GM21515 (cell line): ENCODE measurements at regions not wholly inside any gene's neighbourhood (a gene's known extent, or its start where the extent isn't known, plus 50 kb on each side); places are given as distances from the start of the nearest gene placed in this dataset.

Source experiments
- ATAC-seq: cut with Tn5 transposase; IDR thresholded peaks from one replicate; pipeline ENCODE4 v1.9.1; 2021; ENCODE audit not compliant: unreplicated experiment

- no peak for ATAC-seq
Observed at GRCh38 chr16:86632206-86632605, 53.9 kb downstream of the FOXL1 start.

- ATAC-seq: no peak
Observed at GRCh38 chr16:86632944-86633343, 54.6 kb downstream of the FOXL1 start.

- no peak for ATAC-seq
Observed at GRCh38 chr16:86634292-86634691, 55.9 kb downstream of the FOXL1 start.

DNA sequence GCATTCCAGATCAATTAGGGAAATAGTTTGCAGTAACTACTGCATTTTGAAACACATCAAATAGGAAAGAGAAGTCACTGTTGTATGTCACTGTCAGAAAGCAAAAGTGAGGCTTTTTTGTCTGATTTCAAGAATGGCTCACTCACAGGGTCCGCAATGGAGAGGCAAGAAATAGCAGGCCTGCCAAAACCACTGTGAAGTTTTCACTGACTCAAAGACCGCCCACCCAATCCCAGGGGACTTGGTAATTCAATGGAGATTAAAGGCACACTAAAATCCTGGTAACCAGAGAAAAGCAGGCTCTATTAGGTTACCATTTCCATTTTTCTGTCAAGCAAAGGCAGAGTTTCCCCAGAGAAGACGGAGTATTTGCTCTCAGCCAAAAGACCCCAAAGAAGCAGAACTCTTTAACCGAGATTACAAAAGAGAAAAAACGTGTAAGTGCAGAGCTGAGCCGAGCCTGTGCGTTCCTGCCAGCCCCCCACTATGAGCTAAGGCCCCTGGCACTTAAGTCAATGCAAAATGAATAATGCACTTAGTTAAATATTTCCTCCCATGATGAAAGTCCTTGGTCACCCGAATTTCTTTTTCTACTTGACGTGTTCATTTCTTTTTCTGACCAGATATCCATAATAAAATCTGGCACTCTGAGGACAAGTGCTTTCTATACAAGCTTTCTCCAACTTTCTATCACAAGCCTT, 57.0 kb downstream of the FOXL1 start:
- ATAC-seq: no peak

DNA sequence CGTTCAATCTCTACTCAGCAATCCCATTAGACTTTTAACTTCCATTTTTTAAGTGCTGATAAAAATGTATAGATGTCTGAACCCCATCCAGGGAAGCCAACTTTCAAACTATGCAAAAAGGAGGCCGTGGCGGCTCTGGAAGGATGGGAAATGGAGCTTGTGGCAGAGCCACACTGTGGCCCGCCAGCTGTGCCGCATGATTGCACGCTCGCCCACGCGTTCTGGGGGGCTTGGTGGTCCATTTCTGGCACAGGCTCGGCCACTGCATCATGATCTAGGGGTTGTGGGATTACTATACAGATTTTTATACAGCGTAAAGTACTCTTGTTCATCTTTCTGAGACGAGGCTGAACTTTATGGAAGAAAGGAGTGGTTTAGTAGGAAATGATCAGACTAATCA, 57.6 kb downstream of the FOXL1 start:
- ATAC-seq: no peak

DNA sequence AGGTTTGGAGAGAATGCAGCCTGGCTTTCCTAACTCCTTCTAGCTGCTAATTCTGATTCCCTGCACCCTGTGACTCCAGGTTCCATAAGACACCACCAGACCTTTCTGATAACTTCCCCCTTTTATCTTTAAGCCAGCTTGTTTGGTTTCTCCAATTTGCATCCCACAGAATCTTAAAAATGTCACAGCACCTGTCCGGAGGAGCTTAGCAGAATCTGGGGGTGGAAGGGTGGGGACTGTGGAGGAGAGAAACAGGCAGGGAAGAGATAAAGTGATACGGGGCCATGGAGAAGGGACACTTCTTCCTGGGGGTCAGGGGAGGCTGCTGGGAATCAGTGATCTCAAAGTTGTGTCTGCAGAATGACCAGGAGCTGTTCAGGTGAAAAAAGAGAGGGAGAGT, 59.4 kb downstream of the FOXL1 start:
- no peak for ATAC-seq

- no peak for ATAC-seq
Observed at GRCh38 chr16:86638642-86639041, 60.3 kb downstream of the FOXL1 start.

DNA sequence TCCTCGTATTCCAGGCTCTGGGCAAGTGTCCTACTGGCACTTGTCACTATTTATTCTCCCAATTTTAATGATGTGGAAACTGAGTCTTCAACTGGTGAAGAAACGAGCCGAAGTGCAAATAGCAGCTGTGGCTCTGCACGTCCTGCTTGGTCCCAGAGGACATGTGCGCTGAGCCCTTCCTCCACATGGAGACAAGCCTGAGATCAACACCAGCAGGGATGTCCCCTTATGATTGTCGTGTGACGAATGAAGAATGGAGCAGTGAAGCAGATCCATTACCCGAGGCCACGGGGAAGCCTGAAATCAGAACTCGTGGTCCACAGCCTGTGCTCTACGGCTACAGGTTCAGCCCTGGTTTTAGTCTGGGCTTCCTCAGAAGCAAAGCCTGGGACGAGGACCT, 61.0 kb downstream of the FOXL1 start:
- ATAC-seq: no peak

DNA sequence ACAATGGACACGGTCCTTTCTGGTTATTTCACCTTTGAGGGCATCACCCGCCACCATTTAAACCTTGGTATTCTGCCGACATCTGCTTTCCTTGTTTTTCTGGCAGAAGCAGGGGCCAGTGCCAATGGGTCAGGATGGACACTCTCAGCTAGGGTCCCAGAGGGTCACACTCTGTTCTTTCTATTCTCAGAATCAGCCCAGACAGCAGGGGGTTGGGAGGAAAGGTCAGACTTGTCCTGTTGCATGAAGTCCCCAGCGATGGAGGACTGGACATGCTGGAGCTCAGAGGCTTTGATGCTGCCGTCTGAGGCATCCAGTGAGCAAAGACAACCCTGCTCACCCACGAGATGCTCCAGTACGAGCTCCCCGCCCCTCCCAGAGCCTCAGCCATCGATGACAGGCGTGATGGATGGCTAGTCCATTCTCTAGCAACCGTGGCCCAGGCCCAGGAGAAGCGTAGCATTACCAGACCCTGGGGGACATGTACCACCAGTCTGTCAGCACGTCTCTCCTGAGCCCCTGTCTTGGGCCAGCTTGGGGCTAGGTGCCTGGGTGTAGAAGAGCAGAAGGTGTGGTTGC, 62.0 kb downstream of the FOXL1 start:
- no peak for ATAC-seq

- no peak for ATAC-seq
Observed at GRCh38 chr16:86642087-86642486, 63.7 kb downstream of the FOXL1 start.

DNA sequence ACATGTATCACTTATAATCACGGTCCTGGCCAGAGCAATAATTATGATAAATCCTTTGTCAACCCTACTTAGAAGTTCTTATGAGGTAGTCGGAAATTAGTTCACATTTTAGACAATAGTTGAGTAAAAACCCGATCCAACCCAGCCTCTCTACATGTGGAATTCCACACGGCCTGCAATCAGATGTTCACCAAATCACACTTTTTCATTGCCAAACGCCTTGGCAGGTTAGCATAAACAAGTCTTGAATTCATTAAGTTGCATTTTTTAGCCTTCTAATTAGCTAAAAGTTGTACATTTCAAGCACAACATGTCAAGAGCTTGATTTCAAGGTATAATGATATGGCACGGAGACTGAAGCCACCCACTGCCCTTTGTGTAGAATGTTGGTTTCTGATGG, 65.3 kb downstream of the FOXL1 start:
- no peak for ATAC-seq

DNA sequence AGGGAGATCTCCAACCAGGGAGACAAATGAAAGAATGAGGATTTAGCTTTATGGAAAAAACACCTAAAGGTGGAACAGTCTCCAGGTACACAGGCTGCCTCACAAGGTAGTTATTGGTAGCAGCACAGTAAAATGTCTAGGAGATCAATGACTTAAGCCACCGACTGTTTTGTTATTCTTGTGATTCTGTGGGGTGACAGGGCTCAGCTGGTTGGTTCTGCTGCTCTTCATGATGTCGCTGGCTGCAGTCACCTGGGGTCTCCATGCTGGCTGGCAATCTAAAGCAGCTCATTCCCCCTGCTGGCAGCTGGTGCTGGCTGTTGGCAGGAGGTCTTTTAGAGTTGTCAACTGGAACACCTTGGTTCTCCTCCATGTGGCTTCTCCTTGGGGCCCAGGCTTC, 69.2 kb downstream of the FOXL1 start:
- no peak for ATAC-seq

DNA sequence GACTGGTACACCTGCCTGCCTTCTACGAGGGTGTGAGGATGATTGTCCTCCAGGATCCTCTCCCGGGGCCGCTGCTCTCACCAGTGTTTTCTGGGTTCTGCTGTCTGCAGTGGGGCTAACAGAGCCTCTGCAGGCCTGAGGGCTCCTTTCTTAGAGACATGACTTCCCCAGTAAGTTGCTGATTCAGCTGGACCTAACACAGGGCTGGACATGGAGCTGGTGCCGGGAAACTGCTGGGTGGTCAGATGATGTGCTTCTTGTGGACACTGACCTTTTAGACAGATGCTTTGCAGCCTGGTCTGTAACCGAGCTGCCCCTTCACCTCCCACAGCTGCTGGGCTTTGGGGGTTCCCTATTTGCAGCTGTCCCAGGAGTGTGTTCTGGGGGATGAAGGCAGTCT, 71.5 kb downstream of the FOXL1 start:
- no peak for ATAC-seq

DNA sequence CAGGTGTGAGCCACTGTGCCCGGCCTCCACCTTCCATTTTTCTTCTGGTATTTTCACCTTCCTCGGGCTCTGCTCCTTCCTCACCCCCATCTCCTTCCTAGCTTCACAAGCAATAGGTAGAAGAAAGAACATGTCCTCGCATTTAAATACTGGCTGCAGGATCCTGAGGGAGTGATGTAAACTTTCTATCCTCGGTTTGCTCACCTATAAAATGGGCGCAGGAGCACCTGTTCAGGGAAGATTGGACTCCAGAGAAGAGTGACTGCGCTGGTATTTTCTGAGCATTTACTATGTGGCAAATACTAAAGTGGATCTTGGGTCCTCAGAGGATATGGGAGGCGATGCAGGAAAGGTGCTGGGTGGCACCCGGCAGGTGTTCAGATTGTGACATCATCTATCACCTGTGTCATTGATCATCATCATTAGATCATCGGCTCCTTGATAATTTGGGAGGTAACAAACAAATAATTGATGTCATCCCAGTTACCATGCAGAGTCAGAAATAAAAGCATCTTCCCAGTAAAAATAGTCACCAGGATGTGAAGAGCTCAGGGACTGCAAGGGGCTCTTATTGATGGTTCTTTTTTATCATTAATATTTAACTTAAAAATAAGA, 72.8 kb downstream of the FOXL1 start:
- ATAC-seq: no peak

DNA sequence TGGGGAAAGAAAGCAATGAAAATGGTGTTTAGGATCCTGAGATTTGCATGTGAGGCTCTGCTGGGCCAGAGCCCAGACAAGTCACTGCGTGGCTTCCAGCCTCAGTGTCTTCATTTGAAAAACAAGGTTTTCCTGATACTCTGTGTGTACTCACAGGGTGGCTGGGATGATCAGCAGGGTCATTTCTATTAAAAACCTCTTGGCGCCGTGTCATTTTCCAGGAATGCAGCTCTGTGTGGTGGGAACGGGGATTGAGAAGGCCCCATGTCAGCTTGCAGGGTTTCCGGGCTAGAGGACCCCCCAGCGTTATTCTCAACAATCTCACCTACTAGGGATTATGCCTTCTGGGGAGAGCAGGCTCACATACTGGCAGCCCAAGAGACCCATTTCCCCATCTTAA, 73.5 kb downstream of the FOXL1 start:
- no peak for ATAC-seq

DNA sequence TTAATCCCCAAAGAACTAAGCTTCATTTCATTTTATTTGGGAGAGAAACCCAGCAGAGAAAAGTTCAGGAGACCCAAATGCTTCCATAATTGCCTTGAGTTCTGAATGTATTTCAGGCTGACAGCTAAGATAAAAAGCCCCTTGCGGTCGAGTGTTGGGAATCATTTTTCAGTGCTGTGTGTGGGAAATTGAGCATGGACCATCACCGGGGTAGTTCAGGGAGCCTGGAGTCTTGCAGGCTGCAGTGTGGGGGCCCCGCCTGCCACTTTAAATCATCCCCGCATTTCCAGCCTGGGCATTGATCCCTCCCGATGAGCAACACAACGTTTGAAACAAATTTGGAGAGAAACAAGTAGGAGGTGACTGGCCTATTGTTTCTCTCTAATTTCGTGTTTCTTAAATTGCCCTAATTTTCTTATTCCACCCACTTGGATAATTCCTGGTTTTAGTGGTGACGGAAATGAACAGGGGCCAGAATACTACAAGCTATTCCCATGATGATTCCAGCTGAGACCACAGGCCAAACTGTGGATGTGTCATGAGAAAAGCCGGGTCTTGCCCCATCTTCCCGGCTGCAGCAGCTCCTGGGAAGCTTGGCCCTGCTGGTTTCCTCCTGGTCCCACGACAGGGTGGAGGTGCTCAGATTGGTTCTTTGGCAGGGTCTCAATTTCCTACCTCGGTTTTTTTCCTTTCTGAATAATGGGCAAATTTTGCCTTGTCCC, 75.1 kb downstream of the FOXL1 start:
- ATAC-seq: no peak

DNA sequence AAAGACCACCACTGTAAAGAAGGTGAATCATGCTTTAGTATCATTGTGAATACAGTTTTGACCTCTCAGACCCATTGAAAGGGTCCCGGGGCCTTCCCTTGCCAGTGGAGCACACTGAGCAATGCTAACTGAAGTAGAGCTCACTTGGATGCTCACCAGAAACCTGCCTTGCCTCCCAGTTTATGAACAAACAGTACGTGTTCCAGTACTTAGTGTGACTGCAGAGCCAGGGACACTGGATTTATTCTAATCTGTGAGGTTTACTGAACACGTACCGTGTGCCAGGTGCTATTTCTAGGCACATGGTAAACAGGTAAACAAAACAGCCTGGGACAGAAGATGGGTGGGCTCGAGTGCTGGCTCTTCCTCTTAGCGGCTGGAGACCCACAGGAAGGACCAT, 79.6 kb downstream of the FOXL1 start:
- no peak for ATAC-seq

DNA sequence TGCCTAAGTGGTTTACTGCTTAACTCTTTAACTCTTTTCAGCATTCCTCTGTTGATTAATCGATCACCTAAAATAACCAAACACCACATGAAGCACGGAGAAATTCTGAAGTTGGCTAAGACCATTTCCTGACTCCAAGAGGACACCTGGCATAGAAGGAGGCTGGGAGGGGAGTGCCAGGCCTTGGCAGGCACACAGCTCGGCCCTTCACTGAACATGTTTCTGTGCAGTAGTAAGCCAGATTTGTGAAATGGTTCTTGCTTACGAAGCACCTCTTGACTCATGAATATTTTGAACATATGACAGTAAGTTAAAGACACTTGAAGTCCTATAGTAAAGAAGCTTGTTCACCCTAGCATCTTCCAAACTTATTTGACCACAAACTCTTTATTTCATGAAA, 82.3 kb downstream of the FOXL1 start:
- ATAC-seq: no peak

GRCh38 chr16:86661706-86662105, 83.4 kb downstream of the FOXL1 start:
- ATAC-seq: no peak

DNA sequence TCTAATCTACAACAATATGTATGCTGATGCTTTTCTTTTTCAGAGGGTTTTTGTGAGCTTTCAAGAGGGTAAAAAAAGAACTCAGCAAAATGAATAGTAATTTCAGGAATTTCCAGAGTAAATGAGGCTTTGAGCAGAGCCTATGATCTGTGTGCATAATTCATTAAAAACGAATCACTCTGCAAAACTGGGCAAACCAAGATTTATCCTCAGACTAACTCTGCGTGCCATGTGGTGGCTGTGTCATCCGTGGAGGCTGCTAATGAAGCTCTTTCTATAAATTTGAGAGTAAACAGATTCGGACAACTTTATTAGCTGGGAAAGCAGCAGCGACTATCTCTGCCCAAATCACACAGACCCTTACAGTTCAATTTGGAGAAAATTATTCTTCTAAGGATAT, 83.8 kb downstream of the FOXL1 start:
- ATAC-seq: no peak

DNA sequence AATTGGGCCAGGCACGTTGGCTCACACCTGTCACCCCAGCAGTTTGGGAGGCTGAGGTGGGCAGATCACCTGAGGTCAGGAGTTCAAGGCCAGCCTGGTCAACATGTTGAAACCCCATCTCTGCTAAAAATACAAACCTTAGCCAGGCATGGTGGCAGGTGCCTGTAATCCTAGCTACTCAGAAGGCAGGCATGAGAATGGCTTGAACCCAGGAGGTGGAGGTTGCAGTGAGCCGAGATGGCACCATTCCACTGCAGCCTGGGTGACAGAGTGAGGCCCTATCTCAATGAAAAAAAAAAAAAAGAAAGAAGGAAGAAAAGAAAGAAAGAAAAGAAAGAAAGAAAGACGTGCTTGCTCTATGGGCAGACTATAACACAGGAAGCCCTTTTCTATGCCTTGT, 84.4 kb downstream of the FOXL1 start:
- no peak for ATAC-seq
